Body of pancreas (tissue), 4 donors: ENCODE measurements at regions not wholly inside any gene's neighbourhood (a gene's known extent, or its start where the extent isn't known, plus 50 kb on each side); places are given as distances from the start of the nearest gene placed in this dataset.

Experiments used
- ATAC-seq: fragments of 150-250 bp; one replicate; pipeline ENCODE4 v1.9.1; 2016
- DNase-seq, 4 donors: peaks; one replicate each; pipeline ENCODE4 v3.0.0-alpha.2; 2019
- H3K27ac ChIP-seq, 4 donors: fragments of 200-600 bp; sonication (generic); 1 replicate in 3 of 4; 2 replicates in 1 of 4; pipeline versions ENCODE4 v1.5.1 to v1.6.1; 2016 to 2019; ENCODE audit warnings: mild to moderate bottlenecking in 1 of 4, mixed read lengths in 1 of 4, moderate library complexity in 1 of 4
- H3K27me3 ChIP-seq, 2 donors: fragments of 200-600 bp; sonication (generic); one replicate each; pipeline ENCODE4 v1.6.0; 2016; ENCODE audit warnings: mild to moderate bottlenecking in 1 of 2
- H3K36me3 ChIP-seq, 2 donors: fragments of 200-600 bp; sonication (generic); replicated peaks in 1 of 2; 2 replicates each; pipeline ENCODE4 v1.5.1; 2016; ENCODE audit warnings: low read depth in 2 of 2; ENCODE audit not compliant: insufficient read depth in 1 of 2
- H3K4me1 ChIP-seq: fragments of 200-600 bp; sonication (generic); one replicate; pipeline ENCODE4 v1.6.0; 2016
- H3K4me3 ChIP-seq, 2 donors: fragments of 200-600 bp; sonication (generic); 1 replicate in 1 of 2; 2 replicates in 1 of 2; pipeline ENCODE4 v1.5.1; 2016 to 2019
- H3K9me3 ChIP-seq, 3 donors: fragments of 200-600 bp; sonication (generic); 1 replicate in 2 of 3; 2 replicates in 1 of 3; pipeline ENCODE4 v1.5.1; 2016
- CTCF ChIP-seq, 7 experiments: fragments of 450-650 bp in 4 of 7; fragments of 200-600 bp in 3 of 7; sonication (generic) in 3 of 7; IDR thresholded peaks; one replicate each; pipeline ENCODE4 v1.5.1; 2016 to 2019; ENCODE audit warnings: antibody characterized with exemption in 7 of 7
- POLR2A ChIP-seq, 3 donors: fragments of 450-650 bp; IDR thresholded peaks; one replicate each; pipeline ENCODE4 v1.6.1; 2016; ENCODE audit warnings: antibody characterized with exemption in 3 of 3, mild to moderate bottlenecking in 2 of 3
- WGBS, 2 donors: methylation state at CpG; one replicate each; pipeline ENCODE4 v1.1.5; 2017; 5-methylcytosine and 5-hydroxymethylcytosine counted together
- intact Hi-C: fragments of 100-400 bp; cut with DNase I; formaldehyde crosslinking; loops from one replicate; pipeline ENCODE4 v1.15.1; 2023

GRCh38 chr11:29314211-29314610, 702.6 kb downstream of the KCNA4 start:
- H3K36me3 ChIP-seq, result no peaks in the 10 kb centered on the region
- no peaks in the 10 kb centered on the region for H3K9me3 ChIP-seq
- H3K4me3 ChIP-seq, result no peak overlapping the region
- intact Hi-C loops, result no loop called here
- 58 to 63% methylated on average over 1 of the region's 1 CpG for WGBS, 2 donors
- no peaks in the 10 kb centered on the region for H3K4me1 ChIP-seq
- no peak overlapping the region for H3K27ac ChIP-seq
- DNase-seq (no peak), ATAC-seq (no peak)
- no peaks in the 10 kb centered on the region for H3K27me3 ChIP-seq
- TF ChIP-seq CTCF (IDR thresholded peaks at IDR 0.05) (no peak), POLR2A (IDR thresholded peaks at IDR 0.05) (no peak)

- Histone ChIP-seq H3K9me3 (no peaks in the 10 kb centered on the region), H3K27ac (no peak overlapping the region), H3K4me1 (no peaks in the 10 kb centered on the region), H3K4me3 (no peak overlapping the region), H3K27me3 (no peaks in the 10 kb centered on the region), H3K36me3 (no peaks in the 10 kb centered on the region)
- TF ChIP-seq CTCF (IDR thresholded peaks at IDR 0.05) (no peak), POLR2A (IDR thresholded peaks at IDR 0.05) (no peak)
- ATAC-seq (no peak), DNase-seq (no peak)
- intact Hi-C loops, result no loop called here
These were observed 704.0 kb downstream of the KCNA4 start for GRCh38 chr11:29312812-29313211.

GRCh38 chr11:29310725-29311342, 706.0 kb downstream of the KCNA4 start:
- Histone ChIP-seq H3K4me1 (no peaks in the 10 kb centered on the region), H3K27ac (no peak overlapping the region), H3K4me3 (no peak overlapping the region), H3K36me3 (no peaks in the 10 kb centered on the region), H3K27me3 (no peaks in the 10 kb centered on the region), H3K9me3 (no peaks in the 10 kb centered on the region)
- intact Hi-C loops, result no loop called here
- DNase-seq (no peak), ATAC-seq (no peak)
- TF ChIP-seq CTCF (IDR thresholded peaks at IDR 0.05) (no peak), POLR2A (IDR thresholded peaks at IDR 0.05) (no peak)
- WGBS, 2 donors, result 31 to 34% methylated on average over 3 of the region's 3 CpGs

- Histone ChIP-seq H3K27me3 (no peaks in the 10 kb centered on the region), H3K4me1 (no peaks in the 10 kb centered on the region), H3K9me3 (no peaks in the 10 kb centered on the region), H3K27ac (no peak overlapping the region), H3K36me3 (no peaks in the 10 kb centered on the region), H3K4me3 (no peak overlapping the region)
- ATAC-seq (no peak), DNase-seq (no peak)
- TF ChIP-seq CTCF (IDR thresholded peaks at IDR 0.05) (no peak), POLR2A (IDR thresholded peaks at IDR 0.05) (no peak)
- WGBS, 2 donors, result 13 to 15% methylated on average over 1 of the region's 1 CpG
- intact Hi-C loops, result no loop called here
These were observed 706.8 kb downstream of the KCNA4 start for GRCh38 chr11:29309992-29310391.

- no peaks in the 10 kb centered on the region for H3K9me3 ChIP-seq
- H3K27ac ChIP-seq, result no peak overlapping the region
- no peaks in the 10 kb centered on the region for H3K36me3 ChIP-seq
- no peak overlapping the region for H3K4me3 ChIP-seq
- no peaks in the 10 kb centered on the region for H3K4me1 ChIP-seq
- no peaks in the 10 kb centered on the region for H3K27me3 ChIP-seq
- ATAC-seq (no peak), DNase-seq (no peak)
- 64 to 95% methylated on average over 1 of the region's 1 CpG for WGBS, 2 donors
- intact Hi-C loops, result no loop called here
- no peak for TF ChIP-seq POLR2A (IDR thresholded peaks at IDR 0.05)
- no peak for TF ChIP-seq CTCF (IDR thresholded peaks at IDR 0.05)
These were observed 710.3 kb downstream of the KCNA4 start for GRCh38 chr11:29306527-29306926.
